K562 (cell line): ENCODE measurements at regions not wholly inside any gene's neighbourhood (a gene's known extent, or its start where the extent isn't known, plus 50 kb on each side); places are given as distances from the start of the nearest gene placed in this dataset.
A peak's percentile ranks its signal among the peaks of the same experiment; 100 is the strongest.

Experiments
- ATAC-seq: fragments of 200-7000 bp; cut with Tn5 transposase; 3 replicates; pipeline ENCODE4 v1.9.1; 2020; ENCODE audit warnings: moderate library complexity
- BruUV-seq: library from RNA; stranded (reverse); fragments of 400-500 nt; replicated peaks from 2 replicates; lab custom pipeline; 2021; lab: Mats Ljungman, UMichigan
- CTCF ChIA-PET: fragments of 300-600 bp; formaldehyde crosslinking; extraction: SDS; loops from one replicate; lab custom pipeline; 2021; ENCODE audit warnings: low intra/inter-chr PET ratio; lab: Yijun Ruan, JAX
- POLR2A ChIA-PET: fragments of 300-600, 350-650 bp; sonication (Branson Sonifier 250); formaldehyde crosslinking; extraction: SDS; loops from one replicate; lab custom pipeline; 2021; ENCODE audit warnings: antibody characterized with exemption, inconsistent platforms; lab: Yijun Ruan, JAX
- DNase-seq, 4 experiments: peaks; one replicate each; pipeline versions ENCODE4 v3.0.0 to v3.0.0-alpha.2; 2011 to 2018; ENCODE audit warnings: low spot score in 3 of 4, mixed read lengths in 3 of 4; ENCODE audit errors: extremely low read depth in 1 of 4
- FAIRE-seq: peaks from 2 replicates; lab custom pipeline; 2011; peaks lifted over from hg19 to GRCh38; lab: Jason Lieb, UNC
- H2AFZ ChIP-seq: 2 replicates; pipeline ENCODE4 v1.6.0; 2011; ENCODE audit warnings: low read depth, low read length, control low read depth, inconsistent platforms
- H3K27ac ChIP-seq: fragments of 200-600 bp; 3 replicates; pipeline ENCODE4 v1.8.0; 2011; ENCODE audit warnings: low read depth, mild to moderate bottlenecking, control low read depth, inconsistent platforms, low read length, moderate library complexity, mixed read lengths; ENCODE audit errors: extremely low read depth
- H3K27me3 ChIP-seq, 2 experiments: fragments of 300-600 bp in 1 of 2; 2 replicates in 1 of 2; 3 replicates in 1 of 2; pipeline versions ENCODE4 v1.6.0 to v1.8.0; 2011; ENCODE audit warnings: inconsistent platforms in 2 of 2, low read length in 2 of 2, mild to moderate bottlenecking in 1 of 2, mixed read lengths in 1 of 2, moderate library complexity in 1 of 2; ENCODE audit not compliant: control insufficient read depth in 2 of 2, insufficient read depth in 2 of 2
- H3K36me3 ChIP-seq: fragments of 300-600 bp; 3 replicates; pipeline ENCODE4 v1.8.0; 2011; ENCODE audit warnings: mild to moderate bottlenecking, low read length, inconsistent platforms; ENCODE audit not compliant: control insufficient read depth, insufficient read depth
- H3K4me1 ChIP-seq, 2 experiments: fragments of 200-600 bp in 1 of 2; replicated peaks in 1 of 2; 2 replicates in 1 of 2; 3 replicates in 1 of 2; pipeline versions ENCODE4 v1.5.1 to v1.8.0; 2011; ENCODE audit warnings: inconsistent platforms in 2 of 2, low read length in 2 of 2, mild to moderate bottlenecking in 1 of 2, mixed read lengths in 1 of 2, moderate library complexity in 1 of 2; ENCODE audit not compliant: control insufficient read depth in 2 of 2, insufficient read depth in 2 of 2
- H3K4me2 ChIP-seq: 2 replicates; pipeline ENCODE4 v1.6.1; 2011; ENCODE audit warnings: low read length, control low read depth, inconsistent platforms, mixed read lengths; ENCODE audit not compliant: insufficient read depth
- H3K4me3 ChIP-seq: fragments of 200-600 bp; sonication (generic), shearing (Covaris generic); 2 replicates; pipeline ENCODE4 v1.5.1; 2016; ENCODE audit warnings: control low read depth, inconsistent platforms
- H3K79me2 ChIP-seq: fragments of 200-600 bp; 3 replicates; pipeline ENCODE4 v1.8.0; 2011; ENCODE audit warnings: low read length, inconsistent platforms; ENCODE audit not compliant: control insufficient read depth, insufficient read depth
- H3K9ac ChIP-seq, 2 experiments: 2 replicates each; pipeline versions ENCODE4 v1.6.0 to v1.6.1; 2011; ENCODE audit warnings: low read depth in 2 of 2, low read length in 2 of 2, control low read depth in 1 of 2, inconsistent platforms in 1 of 2, mild to moderate bottlenecking in 1 of 2, mixed read lengths in 1 of 2; ENCODE audit not compliant: insufficient read depth in 1 of 2
- H3K9me1 ChIP-seq: one replicate; pipeline ENCODE4 v1.6.0; 2011; ENCODE audit warnings: inconsistent platforms, mild to moderate bottlenecking, low read length, moderate library complexity; ENCODE audit not compliant: control insufficient read depth, insufficient read depth
- H3K9me3 ChIP-seq: replicated peaks from 2 replicates; pipeline ENCODE4 v1.5.1; 2011; ENCODE audit warnings: low read depth, low read length, inconsistent platforms; ENCODE audit not compliant: control insufficient read depth, insufficient read depth
- H4K20me1 ChIP-seq: replicated peaks from 2 replicates; pipeline ENCODE4 v1.6.1; 2011; ENCODE audit warnings: low read length, inconsistent platforms, mixed read lengths; ENCODE audit not compliant: control insufficient read depth, insufficient read depth
- HNRNPLL ChIP-seq: fragments of 200-400 bp; formaldehyde crosslinking; IDR thresholded peaks from 2 replicates; pipeline ENCODE4 v1.6.1; 2017; ENCODE audit warnings: low read length, low read depth, mild to moderate bottlenecking; ENCODE audit not compliant: poor library complexity, severe bottlenecking
- NCOA4 ChIP-seq: fragments of 450-650 bp; IDR thresholded peaks from 2 replicates; pipeline ENCODE4 v1.6.1; 2018; ENCODE audit warnings: mild to moderate bottlenecking; ENCODE audit not compliant: partially characterized antibody
- NKRF ChIP-seq: fragments of 450-650 bp; IDR thresholded peaks from 2 replicates; pipeline ENCODE4 v1.6.1; 2016; ENCODE audit warnings: borderline replicate concordance
- PCBP2 ChIP-seq: fragments of 200-400 bp; formaldehyde crosslinking; IDR thresholded peaks from 2 replicates; pipeline ENCODE4 v1.6.1; 2018; ENCODE audit warnings: low read length, low read depth, mild to moderate bottlenecking, moderate library complexity; ENCODE audit not compliant: poor library complexity, severe bottlenecking
- REST ChIP-seq, 2 experiments: fragments of 450-650 bp; formaldehyde crosslinking in 1 of 2; IDR thresholded peaks; 2 replicates each; pipeline versions ENCODE4 v1.4.0 to v1.6.1; 2014 to 2020; ENCODE audit warnings: mild to moderate bottlenecking in 2 of 2, borderline replicate concordance in 1 of 2, low read depth in 1 of 2
- SMC3 ChIP-seq: conservative IDR thresholded peaks from 2 replicates; pipeline ENCODE4 v1.6.1; 2011; ENCODE audit warnings: low read depth, low read length, improper control_type of control experiment; ENCODE audit not compliant: insufficient read depth
- STAT5B ChIP-seq: fragments of 250-450 bp; sonication (Bioruptor Pico); IDR thresholded peaks from 2 replicates; pipeline ENCODE4 v1.8.0; 2021; ENCODE audit warnings: mild to moderate bottlenecking, inconsistent platforms
- TGIF2 ChIP-seq: sonication (generic); formaldehyde crosslinking; IDR thresholded peaks from 2 replicates; pipeline ENCODE4 v1.8.1; 2022; ENCODE audit warnings: mild to moderate bottlenecking, missing genetic modification reagents, moderate library complexity
- ZNF431 ChIP-seq: sonication (generic); formaldehyde crosslinking; IDR thresholded peaks from 2 replicates; pipeline ENCODE4 v1.8.0; 2022; ENCODE audit warnings: mild to moderate bottlenecking, missing genetic modification reagents
- ZNF830 ChIP-seq: fragments of 250-450 bp; sonication (Bioruptor Pico); IDR thresholded peaks from 2 replicates; pipeline ENCODE4 v1.5.0; 2021; ENCODE audit warnings: mild to moderate bottlenecking
- WGBS: fragments of 100-300 bp; shearing (Covaris generic); methylation state at CpG from one replicate; pipeline ENCODE4 v1.1.6; 2016; ENCODE audit warnings: low coverage, mixed read lengths; ENCODE audit not compliant: insufficient coverage; ENCODE audit errors: missing lambda C conversion rate; 5-methylcytosine and 5-hydroxymethylcytosine counted together
- in situ Hi-C: fragments of 300-500 bp; cut with MboI; formaldehyde crosslinking; loops from 4 replicates; pipeline ENCODE4 v1.15.0; 2018; ENCODE audit warnings: inconsistent platforms, mixed read lengths
- intact Hi-C: fragments of 100-400 bp; cut with micrococcal nuclease; formaldehyde crosslinking; loops from 2 replicates; pipeline ENCODE4 v1.14.2; 2022

DNA sequence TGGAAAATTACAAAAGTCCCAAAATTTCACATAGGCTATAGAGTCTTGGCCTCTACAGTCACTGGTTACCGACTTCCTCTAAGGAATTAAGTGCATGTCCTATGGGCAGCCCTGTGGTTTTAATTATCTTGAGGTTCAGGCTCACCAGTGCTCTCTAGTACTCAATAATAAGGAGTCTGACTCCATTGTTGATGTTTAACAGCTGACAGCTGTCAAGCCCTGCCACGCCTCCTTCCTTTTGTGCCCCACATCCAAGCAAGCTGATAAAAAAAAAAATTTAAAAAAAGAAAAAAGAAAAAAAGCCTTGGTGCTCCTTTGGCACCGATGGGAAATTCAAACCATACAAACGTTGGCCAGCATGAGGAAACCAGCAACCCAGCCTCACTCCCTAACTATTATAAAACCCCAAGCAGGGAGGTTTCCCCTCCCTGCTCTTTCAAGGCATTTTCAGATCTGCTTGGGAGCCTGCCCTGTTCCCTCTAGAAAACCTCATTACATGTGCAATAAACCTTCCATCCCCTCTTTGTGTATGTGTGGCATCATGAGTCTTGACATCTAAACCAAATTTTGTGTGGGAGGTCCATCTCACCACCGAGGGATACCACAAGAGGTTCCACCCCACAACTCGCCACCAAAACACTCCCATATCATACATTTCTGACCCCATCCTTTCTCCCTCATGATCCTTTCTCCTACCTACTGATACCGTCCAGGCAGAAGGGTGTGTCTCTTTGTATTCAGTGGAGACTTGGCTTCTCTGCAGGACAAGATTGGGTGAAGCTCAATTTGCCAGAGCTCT is 70.9 kb upstream of the CCDC71L start:
- ATAC-seq, result peak; percentile 56
- WGBS, result 14% methylated on average over 7 of the region's 7 CpGs
- BruUV-seq, result no TSS peak
- H3K4me1 ChIP-seq, result peaks cover 0 to 25% of the 10 kb centered on the region in 2 experiments; a peak in 3 of 5 replicates
- ChIA-PET CTCF (no interaction called here), POLR2A (interaction anchor here (0.5 to 2.2 kb wide), 10 partner anchors 10 to 1749 kb away, joined by 3 to 8 read pairs (median 3); no protein-coding TSS in a partner anchor)
- no peaks in the 10 kb centered on the region for H4K20me1 ChIP-seq
- no peak overlapping the region for H3K27ac ChIP-seq
- H3K9me3 ChIP-seq, result no peaks in the 10 kb centered on the region; the same call in 1 of the 2 replicates
- DNase-seq, result peak in 1 of 4 experiments; percentile 33
- in situ Hi-C loops (loop anchor here (5.0 kb wide), 2 partner anchors 65 to 190 kb away; no protein-coding TSS in a partner anchor), intact Hi-C loops (loop anchor here (2.0 kb wide), 1 partner anchor 63 kb away; no protein-coding TSS in a partner anchor)
- no peaks in the 10 kb centered on the region for H3K79me2 ChIP-seq
- no peaks in the 10 kb centered on the region for H3K36me3 ChIP-seq
- no peaks in the 10 kb centered on the region for H3K27me3 ChIP-seq
- H3K9ac ChIP-seq, result no peak overlapping the region
- no peaks in the 10 kb centered on the region for H3K9me1 ChIP-seq
- H3K4me2 ChIP-seq, result peak overlapping the region; percentile 50
- FAIRE-seq, result no peak
- no peak overlapping the region for H3K4me3 ChIP-seq
- peak overlapping the region; percentile 57 for H2AFZ ChIP-seq
- TF ChIP-seq STAT5B (CRISPR knock-in tag) (no peak; the same call in 1 of the 2 replicates), NCOA4 (no peak), ZNF431 (CRISPR knock-in tag) (no peak), HNRNPLL (no peak), SMC3 (no peak), TGIF2 (no peak), REST (IDR thresholded peaks at IDR 0.05; ENCODE audit: borderline replicate concordance) (no peak), REST (CRISPR knock-in tag; IDR thresholded peaks at IDR 0.05; ENCODE audit: low read depth) (no peak), ZNF830 (0 out of 2 replicates have a peak, but pooled peaks have one; percentile 40), NKRF (peak; percentile 70; the same call in 1 of the 2 replicates), PCBP2 (no peak)
